Panc1 (cell line): ENCODE measurements at regions not wholly inside any gene's neighbourhood (a gene's known extent, or its start where the extent isn't known, plus 50 kb on each side); places are given as distances from the start of the nearest gene placed in this dataset.

ENCODE experiments used
- POLR2AphosphoS5 ChIP-seq: IDR thresholded peaks from 2 replicates; pipeline ENCODE4 v1.6.1; 2012; ENCODE audit warnings: mild to moderate bottlenecking, low read depth, low read length, moderate library complexity
- REST ChIP-seq, 2 experiments: IDR thresholded peaks; 2 replicates each; pipeline ENCODE4 v1.6.1; 2011 to 2012; ENCODE audit warnings: low read depth in 2 of 2, control low read depth in 1 of 2, low read length in 1 of 2, mild to moderate bottlenecking in 1 of 2, moderate library complexity in 1 of 2; ENCODE audit not compliant: insufficient read depth in 1 of 2
- SIN3A ChIP-seq: IDR thresholded peaks from 2 replicates; pipeline ENCODE4 v1.6.1; 2012; ENCODE audit warnings: low read depth, mild to moderate bottlenecking, low read length, moderate library complexity, borderline replicate concordance; ENCODE audit not compliant: insufficient read depth
- TCF7L2 ChIP-seq: IDR thresholded peaks from 2 replicates; pipeline ENCODE4 v1.6.1; 2011; ENCODE audit warnings: mild to moderate bottlenecking, low read depth, low read length, inconsistent platforms
- TF ChIP-seq, protein P1 (sequence below): fragments of 450-650 bp; IDR thresholded peaks from 2 replicates; pipeline ENCODE4 v1.5.1; 2017; ENCODE audit warnings: mild to moderate bottlenecking

DNA sequence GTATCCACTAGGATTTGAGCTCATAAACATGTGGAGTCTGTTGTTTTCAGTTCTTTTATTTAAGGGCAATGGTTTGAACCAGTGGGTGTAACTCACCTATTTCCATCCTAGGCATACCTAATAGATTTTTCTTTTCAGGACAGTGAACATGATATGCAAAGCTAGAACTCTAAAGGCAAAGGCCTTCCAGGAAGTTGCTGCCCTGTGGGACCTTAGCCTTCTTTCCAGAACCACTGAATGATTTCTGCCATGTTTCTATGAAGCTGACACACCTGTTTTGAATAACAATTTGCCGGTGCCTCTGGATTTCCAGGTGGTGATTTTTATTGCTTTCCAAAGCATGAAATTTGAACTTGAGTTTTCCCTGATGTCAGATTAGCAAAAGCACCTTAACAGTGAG, 372.9 kb upstream of the FAR2 start:
- TF ChIP-seq, protein P1, sequence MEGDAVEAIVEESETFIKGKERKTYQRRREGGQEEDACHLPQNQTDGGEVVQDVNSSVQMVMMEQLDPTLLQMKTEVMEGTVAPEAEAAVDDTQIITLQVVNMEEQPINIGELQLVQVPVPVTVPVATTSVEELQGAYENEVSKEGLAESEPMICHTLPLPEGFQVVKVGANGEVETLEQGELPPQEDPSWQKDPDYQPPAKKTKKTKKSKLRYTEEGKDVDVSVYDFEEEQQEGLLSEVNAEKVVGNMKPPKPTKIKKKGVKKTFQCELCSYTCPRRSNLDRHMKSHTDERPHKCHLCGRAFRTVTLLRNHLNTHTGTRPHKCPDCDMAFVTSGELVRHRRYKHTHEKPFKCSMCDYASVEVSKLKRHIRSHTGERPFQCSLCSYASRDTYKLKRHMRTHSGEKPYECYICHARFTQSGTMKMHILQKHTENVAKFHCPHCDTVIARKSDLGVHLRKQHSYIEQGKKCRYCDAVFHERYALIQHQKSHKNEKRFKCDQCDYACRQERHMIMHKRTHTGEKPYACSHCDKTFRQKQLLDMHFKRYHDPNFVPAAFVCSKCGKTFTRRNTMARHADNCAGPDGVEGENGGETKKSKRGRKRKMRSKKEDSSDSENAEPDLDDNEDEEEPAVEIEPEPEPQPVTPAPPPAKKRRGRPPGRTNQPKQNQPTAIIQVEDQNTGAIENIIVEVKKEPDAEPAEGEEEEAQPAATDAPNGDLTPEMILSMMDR, result no peak
- TF ChIP-seq TCF7L2 (no peak), POLR2AphosphoS5 (no peak), SIN3A (no peak), REST (IDR thresholded peaks at IDR 0.05; ENCODE audit: insufficient read depth in 1 of 2, low read depth in 2 of 2, low read length in 1 of 2) (no peak)
